Gastrocnemius medialis (tissue), 4 donors: ENCODE measurements at regions not wholly inside any gene's neighbourhood (a gene's known extent, or its start where the extent isn't known, plus 50 kb on each side); places are given as distances from the start of the nearest gene placed in this dataset.

Experiments
- ATAC-seq, 2 donors: fragments of 150-250 bp; one replicate each; pipeline ENCODE4 v1.9.1; 2016
- DNase-seq, 2 donors: peaks; one replicate each; pipeline ENCODE4 v3.0.0-alpha.2; 2019
- H3K27ac ChIP-seq, 4 donors: fragments of 200-600 bp; sonication (generic); 1 replicate in 1 of 4; 2 replicates in 3 of 4; pipeline ENCODE4 v1.5.1; 2016 to 2018; ENCODE audit warnings: mild to moderate bottlenecking in 2 of 4, moderate library complexity in 1 of 4
- H3K27me3 ChIP-seq, 3 donors: fragments of 200-600 bp; sonication (generic) in 2 of 3; 1 replicate in 1 of 3; 2 replicates in 2 of 3; pipeline versions ENCODE4 v1.5.1 to v1.6.0; 2016 to 2019; ENCODE audit warnings: mild to moderate bottlenecking in 1 of 3, moderate library complexity in 1 of 3
- H3K36me3 ChIP-seq, 2 donors: fragments of 200-600 bp; sonication (generic) in 1 of 2; one replicate each; pipeline ENCODE4 v1.5.1; 2017 to 2018
- H3K4me1 ChIP-seq, 2 donors: fragments of 200-600 bp; sonication (generic) in 1 of 2; one replicate each; pipeline ENCODE4 v1.5.1; 2016 to 2017; ENCODE audit warnings: mild to moderate bottlenecking in 2 of 2
- H3K4me3 ChIP-seq, 4 donors: fragments of 200-600 bp; sonication (generic) in 3 of 4; 1 replicate in 1 of 4; 2 replicates in 3 of 4; pipeline ENCODE4 v1.5.1; 2016 to 2019; ENCODE audit warnings: mild to moderate bottlenecking in 2 of 4
- H3K9me3 ChIP-seq, 3 donors: fragments of 200-600 bp; sonication (generic) in 2 of 3; 1 replicate in 1 of 3; 2 replicates in 2 of 3; pipeline ENCODE4 v1.5.1; 2016 to 2019
- POLR2A ChIP-seq, 2 donors: fragments of 450-650 bp; IDR thresholded peaks; one replicate each; pipeline ENCODE4 v1.6.1; 2017; ENCODE audit warnings: antibody characterized with exemption in 2 of 2, mild to moderate bottlenecking in 2 of 2, moderate library complexity in 2 of 2
- in situ Hi-C, 4 donors: fragments of 200-750 bp; cut with MboI; loops; one replicate each; pipeline versions ENCODE4 v1.15.0 to v1.8.0; 2017; ENCODE audit warnings: low sequenced_read_pairs in 4 of 4
- intact Hi-C: fragments of 100-400 bp; cut with DNase I; formaldehyde crosslinking; loops from one replicate; pipeline ENCODE4 v1.15.1; 2023; ENCODE audit warnings: low total_unique reads
- TF ChIP-seq, protein P1 (sequence below), 5 experiments: fragments of 450-650 bp in 3 of 5; fragments of 200-600 bp in 2 of 5; sonication (generic) in 2 of 5; IDR thresholded peaks in 4 of 5; conservative IDR thresholded peaks in 1 of 5; 1 replicate in 4 of 5; 2 replicates in 1 of 5; pipeline ENCODE4 v1.5.1; 2016 to 2019; ENCODE audit warnings: antibody characterized with exemption in 5 of 5, mild to moderate bottlenecking in 3 of 5, moderate library complexity in 3 of 5

DNA sequence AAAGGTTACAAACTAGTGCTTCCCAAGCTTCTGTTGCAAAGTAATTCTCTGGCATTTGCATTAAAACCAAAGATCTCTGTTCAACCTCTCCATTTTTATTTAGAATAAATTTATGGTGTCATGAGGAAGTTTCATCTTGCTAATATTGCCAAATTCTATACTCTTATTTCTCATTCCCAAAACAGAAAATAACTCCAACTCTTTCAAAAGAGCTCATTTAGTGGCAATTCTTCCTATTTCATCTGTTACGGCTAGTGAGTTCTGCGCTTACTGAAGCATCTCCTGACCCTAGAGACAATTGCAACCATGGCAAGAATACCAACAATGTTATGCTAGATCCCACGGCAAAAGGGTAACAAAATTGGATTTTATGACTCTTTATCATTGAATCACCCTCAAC lies 97.0 kb downstream of the HINT1 start:
- no peaks in the 10 kb centered on the region for H3K4me1 ChIP-seq
- in situ Hi-C loops = no loop called here

DNA sequence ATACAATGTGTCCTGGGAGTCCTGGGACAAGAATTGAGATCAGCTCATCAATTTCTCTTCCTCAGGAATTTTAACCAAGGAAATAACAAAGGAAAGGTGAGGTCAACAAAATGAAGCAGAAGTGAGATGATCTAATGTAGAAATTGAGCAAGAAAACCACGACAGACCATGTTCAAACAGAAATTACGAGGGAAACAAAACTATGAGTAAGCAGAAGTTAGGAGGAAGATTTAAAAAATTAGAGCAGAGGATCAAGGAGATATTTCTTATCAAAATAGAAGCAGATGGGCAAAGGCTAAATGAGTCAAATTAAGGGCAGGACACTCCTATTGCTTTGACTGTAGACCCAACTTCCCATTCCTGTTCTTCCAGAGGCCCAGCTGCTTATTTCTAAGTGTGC lies 97.4 kb downstream of the HINT1 start:
- no peak overlapping the region for H3K27ac ChIP-seq
- H3K27me3 ChIP-seq = no peaks in the 10 kb centered on the region
- ATAC-seq (no peak), DNase-seq (no peak)
- no peak overlapping the region for H3K4me3 ChIP-seq
- TF ChIP-seq, protein P1, sequence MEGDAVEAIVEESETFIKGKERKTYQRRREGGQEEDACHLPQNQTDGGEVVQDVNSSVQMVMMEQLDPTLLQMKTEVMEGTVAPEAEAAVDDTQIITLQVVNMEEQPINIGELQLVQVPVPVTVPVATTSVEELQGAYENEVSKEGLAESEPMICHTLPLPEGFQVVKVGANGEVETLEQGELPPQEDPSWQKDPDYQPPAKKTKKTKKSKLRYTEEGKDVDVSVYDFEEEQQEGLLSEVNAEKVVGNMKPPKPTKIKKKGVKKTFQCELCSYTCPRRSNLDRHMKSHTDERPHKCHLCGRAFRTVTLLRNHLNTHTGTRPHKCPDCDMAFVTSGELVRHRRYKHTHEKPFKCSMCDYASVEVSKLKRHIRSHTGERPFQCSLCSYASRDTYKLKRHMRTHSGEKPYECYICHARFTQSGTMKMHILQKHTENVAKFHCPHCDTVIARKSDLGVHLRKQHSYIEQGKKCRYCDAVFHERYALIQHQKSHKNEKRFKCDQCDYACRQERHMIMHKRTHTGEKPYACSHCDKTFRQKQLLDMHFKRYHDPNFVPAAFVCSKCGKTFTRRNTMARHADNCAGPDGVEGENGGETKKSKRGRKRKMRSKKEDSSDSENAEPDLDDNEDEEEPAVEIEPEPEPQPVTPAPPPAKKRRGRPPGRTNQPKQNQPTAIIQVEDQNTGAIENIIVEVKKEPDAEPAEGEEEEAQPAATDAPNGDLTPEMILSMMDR (IDR thresholded peaks at IDR 0.05 in 4 of 5, conservative IDR thresholded peaks at IDR 0.05 in 1 of 5) = no peak
- TF ChIP-seq POLR2A (IDR thresholded peaks at IDR 0.05) = no peak
- no peaks in the 10 kb centered on the region for H3K4me1 ChIP-seq
- in situ Hi-C loops (no loop called here), intact Hi-C loops (no loop called here)
- no peaks in the 10 kb centered on the region for H3K9me3 ChIP-seq
- H3K36me3 ChIP-seq = no peaks in the 10 kb centered on the region

More for the DNA sequence above, 97.0 kb downstream of the HINT1 start:
- H3K9me3 ChIP-seq = no peaks in the 10 kb centered on the region
- no peaks in the 10 kb centered on the region for H3K27me3 ChIP-seq
- no peaks in the 10 kb centered on the region for H3K36me3 ChIP-seq
- intact Hi-C loops = no loop called here
- H3K4me3 ChIP-seq = no peak overlapping the region
- H3K27ac ChIP-seq = no peak overlapping the region
- TF ChIP-seq POLR2A (IDR thresholded peaks at IDR 0.05) = no peak
- TF ChIP-seq, protein P1 (IDR thresholded peaks at IDR 0.05 in 4 of 5, conservative IDR thresholded peaks at IDR 0.05 in 1 of 5) = no peak
- ATAC-seq (no peak), DNase-seq (no peak)

DNA sequence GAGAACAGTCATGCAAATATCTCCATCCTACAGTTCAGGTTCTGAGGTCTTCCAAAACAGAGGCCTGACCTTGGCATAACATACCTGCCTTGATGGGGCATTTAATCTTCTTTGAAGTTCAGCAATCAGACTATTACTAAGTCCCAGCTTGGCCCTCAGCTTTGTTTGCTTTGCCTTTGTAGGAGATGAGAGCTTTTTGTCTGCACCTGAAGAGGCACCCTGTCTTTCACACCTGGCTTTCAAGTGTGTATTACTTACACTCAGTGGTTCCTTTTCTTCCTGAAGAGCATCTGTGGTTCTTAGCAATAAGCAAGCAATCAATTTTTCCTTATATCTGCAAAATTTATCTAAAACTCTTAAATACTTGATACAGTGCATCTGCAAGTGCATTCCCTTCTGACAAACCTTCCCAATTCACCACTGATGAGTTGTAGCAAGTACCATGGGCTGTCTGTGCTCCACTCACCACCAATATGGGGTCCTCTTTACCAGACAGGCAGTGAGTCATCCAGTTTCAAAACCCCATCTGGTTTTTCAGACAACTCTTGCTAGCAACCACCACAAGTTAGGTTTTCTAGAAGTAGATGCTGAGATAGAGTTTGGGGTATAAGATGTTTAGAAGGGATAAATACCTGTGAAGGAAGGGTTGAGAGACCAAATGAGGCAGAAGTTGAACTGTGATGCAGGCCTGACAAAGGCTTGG lies 100.2 kb downstream of the HINT1 start:
- no peak overlapping the region for H3K27ac ChIP-seq
- intact Hi-C loops (no loop called here), in situ Hi-C loops (no loop called here)
- no peaks in the 10 kb centered on the region for H3K36me3 ChIP-seq
- TF ChIP-seq, protein P1 (IDR thresholded peaks at IDR 0.05 in 4 of 5, conservative IDR thresholded peaks at IDR 0.05 in 1 of 5) = no peak
- TF ChIP-seq POLR2A (IDR thresholded peaks at IDR 0.05) = no peak
- ATAC-seq (no peak), DNase-seq (no peak)
- H3K4me1 ChIP-seq = no peaks in the 10 kb centered on the region
- no peaks in the 10 kb centered on the region for H3K9me3 ChIP-seq
- H3K27me3 ChIP-seq = no peaks in the 10 kb centered on the region
- H3K4me3 ChIP-seq = no peak overlapping the region

DNA sequence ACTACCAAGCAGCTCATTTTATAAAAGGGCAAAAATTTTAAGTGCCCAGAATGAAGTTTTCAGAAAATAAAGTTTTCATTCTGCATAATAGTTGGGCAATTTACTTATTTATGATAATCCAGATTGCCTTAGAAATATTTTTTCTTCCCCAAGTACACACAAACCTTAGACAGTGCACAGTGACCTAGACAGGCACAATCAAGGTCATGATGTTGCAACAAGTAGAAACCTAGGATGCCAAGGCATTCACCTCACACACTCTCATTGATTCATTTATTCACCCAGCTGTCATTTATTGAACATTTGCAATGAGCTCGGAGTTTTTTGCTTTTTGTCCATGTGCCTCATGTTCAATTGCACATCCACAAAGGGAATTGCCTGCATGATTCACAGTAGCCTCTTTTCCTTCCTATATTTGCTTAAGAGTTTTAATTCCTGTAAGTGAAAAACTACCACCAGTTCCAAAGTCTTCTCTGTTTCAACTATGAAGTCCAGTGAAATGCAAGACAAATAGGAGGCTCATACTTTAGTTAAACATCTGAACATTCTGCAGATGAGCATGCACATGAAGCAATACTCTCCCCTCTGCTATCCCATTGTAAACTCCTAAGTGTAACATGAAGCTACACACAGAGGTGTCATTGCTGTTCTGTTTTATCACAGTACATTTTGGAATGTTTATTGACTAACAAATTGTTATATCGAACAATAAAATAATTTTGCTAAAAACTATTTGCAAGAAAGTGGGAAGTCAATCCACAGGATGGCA lies 122.9 kb downstream of the HINT1 start:
- Histone ChIP-seq H3K4me1 (no peaks in the 10 kb centered on the region), H3K36me3 (no peaks in the 10 kb centered on the region), H3K27ac (no peak overlapping the region), H3K9me3 (no peaks in the 10 kb centered on the region), H3K27me3 (no peaks in the 10 kb centered on the region), H3K4me3 (no peak overlapping the region)
- intact Hi-C loops = no loop called here
- ATAC-seq = no peak
- TF ChIP-seq, protein P1 (IDR thresholded peaks at IDR 0.05 in 4 of 5, conservative IDR thresholded peaks at IDR 0.05 in 1 of 5) = no peak
- DNase-seq = no peak
- in situ Hi-C loops = no loop called here
